Mucosa of stomach (tissue), 1 donor: ENCODE measurements at regions not wholly inside any gene's neighbourhood (a gene's known extent, or its start where the extent isn't known, plus 50 kb on each side); places are given as distances from the start of the nearest gene placed in this dataset.

Source experiments
- H3K27me3 ChIP-seq: one replicate; pipeline ENCODE4 v1.7.0; 2013; ENCODE audit warnings: mild to moderate bottlenecking, low read length; ENCODE audit not compliant: control insufficient read depth, insufficient read depth
- H3K36me3 ChIP-seq: one replicate; pipeline ENCODE4 v1.7.0; 2013; ENCODE audit warnings: low read length; ENCODE audit not compliant: control insufficient read depth, insufficient read depth
- H3K4me1 ChIP-seq: one replicate; pipeline ENCODE4 v1.7.0; 2013; ENCODE audit warnings: mild to moderate bottlenecking, low read length; ENCODE audit not compliant: control insufficient read depth, insufficient read depth
- H3K4me3 ChIP-seq: one replicate; pipeline ENCODE4 v1.7.0; 2013; ENCODE audit warnings: low read length
- H3K9ac ChIP-seq: one replicate; pipeline ENCODE4 v1.7.0; 2013; ENCODE audit warnings: mild to moderate bottlenecking, low read length, moderate library complexity
- H3K9me3 ChIP-seq: one replicate; pipeline ENCODE4 v1.7.0; 2013; ENCODE audit warnings: mild to moderate bottlenecking, low read length, moderate library complexity; ENCODE audit not compliant: control insufficient read depth
- donor health status: Pancreatic carcinoma.

- Histone ChIP-seq H3K36me3 (no peaks in the 10 kb centered on the region), H3K9ac (no peak overlapping the region), H3K9me3 (no peaks in the 10 kb centered on the region), H3K4me1 (no peaks in the 10 kb centered on the region), H3K27me3 (no peaks in the 10 kb centered on the region), H3K4me3 (no peak overlapping the region)
Measured at GRCh38 chr2:146081459-146081858, 1561.5 kb upstream of the ZEB2 start.

DNA sequence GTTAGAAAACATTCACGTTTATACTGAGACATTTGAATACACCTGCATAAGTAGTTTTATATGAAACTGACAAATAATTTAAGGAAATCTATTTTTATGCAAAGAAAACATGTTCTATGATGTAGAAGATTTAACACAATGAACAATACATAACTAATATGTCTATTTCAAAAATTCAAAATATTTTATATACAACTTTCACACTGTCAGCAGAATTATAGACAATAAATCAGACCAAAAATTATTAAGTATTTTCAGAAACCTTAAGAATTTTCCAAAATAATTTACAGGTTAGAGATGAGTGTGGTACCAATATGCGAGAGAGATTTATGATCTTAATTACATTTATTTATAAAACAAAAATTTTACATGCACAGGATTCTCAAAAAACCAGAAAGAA, 1561.0 kb upstream of the ZEB2 start:
- H3K9me3 ChIP-seq = no peaks in the 10 kb centered on the region
- H3K4me3 ChIP-seq = no peak overlapping the region
- no peak overlapping the region for H3K9ac ChIP-seq
- H3K27me3 ChIP-seq = no peaks in the 10 kb centered on the region
- H3K4me1 ChIP-seq = no peaks in the 10 kb centered on the region
- no peaks in the 10 kb centered on the region for H3K36me3 ChIP-seq

- Histone ChIP-seq H3K4me1 (no peaks in the 10 kb centered on the region), H3K9me3 (no peaks in the 10 kb centered on the region), H3K9ac (no peak overlapping the region), H3K4me3 (no peak overlapping the region), H3K36me3 (no peaks in the 10 kb centered on the region), H3K27me3 (no peaks in the 10 kb centered on the region)
Measured at GRCh38 chr2:146079216-146079615, 1559.3 kb upstream of the ZEB2 start.

DNA sequence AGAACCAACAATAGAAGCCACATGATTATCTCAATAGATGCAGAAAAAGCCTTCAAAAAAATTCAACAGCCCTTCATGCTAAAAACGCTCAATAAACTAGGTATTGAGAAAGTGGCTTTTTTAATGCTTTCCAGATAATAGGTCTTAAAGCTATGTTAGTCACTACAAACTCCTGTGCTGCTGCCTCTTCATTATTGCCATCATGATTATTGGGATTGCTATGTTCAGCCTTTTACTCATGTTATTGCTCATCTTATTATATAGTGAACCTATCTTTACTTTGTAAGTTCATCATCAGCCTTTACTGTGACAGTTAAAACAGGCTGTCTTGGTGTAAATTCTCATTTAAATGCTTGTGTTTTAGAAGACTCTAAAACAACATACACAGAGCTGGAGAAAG, 1557.2 kb upstream of the ZEB2 start:
- Histone ChIP-seq H3K27me3 (no peaks in the 10 kb centered on the region), H3K9ac (no peak overlapping the region), H3K36me3 (no peaks in the 10 kb centered on the region), H3K9me3 (no peaks in the 10 kb centered on the region), H3K4me1 (no peaks in the 10 kb centered on the region), H3K4me3 (no peak overlapping the region)

GRCh38 chr2:146068051-146068450, 1548.1 kb upstream of the ZEB2 start:
- Histone ChIP-seq H3K27me3 (no peaks in the 10 kb centered on the region), H3K36me3 (no peaks in the 10 kb centered on the region), H3K4me1 (no peaks in the 10 kb centered on the region), H3K9ac (no peak overlapping the region), H3K4me3 (no peak overlapping the region), H3K9me3 (no peaks in the 10 kb centered on the region)

GRCh38 chr2:146048141-146048540, 1528.2 kb upstream of the ZEB2 start:
- Histone ChIP-seq H3K4me3 (no peak overlapping the region), H3K9me3 (no peaks in the 10 kb centered on the region), H3K36me3 (no peaks in the 10 kb centered on the region), H3K27me3 (no peaks in the 10 kb centered on the region), H3K9ac (no peak overlapping the region), H3K4me1 (no peaks in the 10 kb centered on the region)

DNA sequence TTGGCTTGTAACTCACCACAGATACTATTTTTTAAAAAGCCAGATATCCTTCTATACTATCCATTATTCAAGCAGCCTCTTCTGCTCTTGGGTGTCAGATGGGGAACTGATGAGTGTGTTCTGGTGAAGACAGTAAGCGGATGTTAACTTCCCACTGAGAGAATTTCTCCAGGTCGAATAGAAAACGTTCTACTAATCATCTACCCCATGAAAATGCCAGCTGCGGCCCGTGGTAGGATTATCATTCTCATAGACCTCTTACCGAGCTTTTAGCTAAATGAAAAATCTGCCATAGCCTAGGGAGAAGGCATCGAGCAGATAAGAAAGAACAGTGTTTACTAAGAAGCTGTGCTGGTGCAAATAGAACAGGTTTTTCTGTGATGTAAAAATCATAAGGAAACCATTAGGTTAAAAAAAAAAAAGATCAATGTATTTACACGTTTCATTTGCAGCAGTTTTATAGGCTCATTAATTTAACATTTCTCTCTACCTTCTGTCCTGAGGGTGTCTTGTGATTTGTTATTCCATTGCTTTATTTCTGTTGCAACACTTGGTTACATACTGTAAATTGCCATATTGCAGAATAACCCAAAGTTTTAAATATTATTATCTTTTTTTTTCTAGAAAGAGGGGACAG, 1521.5 kb upstream of the ZEB2 start:
- Histone ChIP-seq H3K27me3 (no peaks in the 10 kb centered on the region), H3K9me3 (no peaks in the 10 kb centered on the region), H3K9ac (no peak overlapping the region), H3K4me1 (no peaks in the 10 kb centered on the region), H3K4me3 (no peak overlapping the region), H3K36me3 (no peaks in the 10 kb centered on the region)

- no peaks in the 10 kb centered on the region for H3K27me3 ChIP-seq
- no peak overlapping the region for H3K9ac ChIP-seq
- no peaks in the 10 kb centered on the region for H3K4me1 ChIP-seq
- H3K4me3 ChIP-seq = no peak overlapping the region
- no peaks in the 10 kb centered on the region for H3K9me3 ChIP-seq
- H3K36me3 ChIP-seq = no peaks in the 10 kb centered on the region
Measured at GRCh38 chr2:146040051-146040450, 1520.1 kb upstream of the ZEB2 start.

- H3K9me3 ChIP-seq = no peaks in the 10 kb centered on the region
- H3K36me3 ChIP-seq = no peaks in the 10 kb centered on the region
- no peaks in the 10 kb centered on the region for H3K27me3 ChIP-seq
Measured at GRCh38 chr2:146038014-146038413, 1518.1 kb upstream of the ZEB2 start.

GRCh38 chr2:146037334-146037870, 1517.5 kb upstream of the ZEB2 start:
- Histone ChIP-seq H3K9me3 (no peaks in the 10 kb centered on the region), H3K27me3 (no peaks in the 10 kb centered on the region), H3K36me3 (no peaks in the 10 kb centered on the region), H3K4me3 (no peak overlapping the region), H3K9ac (no peak overlapping the region), H3K4me1 (no peaks in the 10 kb centered on the region)

More at GRCh38 chr2:146038014-146038413, 1518.1 kb upstream of the ZEB2 start:
- Histone ChIP-seq H3K4me3 (no peak overlapping the region), H3K9ac (no peak overlapping the region), H3K4me1 (no peaks in the 10 kb centered on the region)

DNA sequence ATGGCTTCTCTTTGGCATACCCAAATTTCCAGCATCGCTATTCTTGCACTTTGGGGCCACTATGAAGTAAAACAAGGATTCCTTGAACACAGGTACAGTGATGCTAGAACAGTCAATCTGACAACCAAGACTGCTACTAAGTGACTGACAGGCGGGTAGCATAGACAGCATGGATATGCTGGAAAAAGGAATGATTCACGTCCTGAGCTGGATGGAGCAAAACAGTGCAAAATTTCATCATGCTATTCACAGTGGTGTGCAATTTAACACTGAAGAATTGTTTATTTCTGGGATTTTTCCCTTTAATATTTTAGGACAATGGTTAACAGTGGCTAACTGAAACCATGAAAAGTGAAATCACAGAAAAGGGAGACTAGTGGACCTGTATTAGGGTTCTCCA, 1511.2 kb upstream of the ZEB2 start:
- no peaks in the 10 kb centered on the region for H3K9me3 ChIP-seq
- no peak overlapping the region for H3K4me3 ChIP-seq
- H3K9ac ChIP-seq = no peak overlapping the region
- H3K36me3 ChIP-seq = no peaks in the 10 kb centered on the region
- H3K4me1 ChIP-seq = no peaks in the 10 kb centered on the region
- H3K27me3 ChIP-seq = no peaks in the 10 kb centered on the region

GRCh38 chr2:146027156-146027555, 1507.2 kb upstream of the ZEB2 start:
- H3K9me3 ChIP-seq = no peaks in the 10 kb centered on the region
- H3K36me3 ChIP-seq = no peaks in the 10 kb centered on the region
- H3K27me3 ChIP-seq = no peaks in the 10 kb centered on the region
- no peak overlapping the region for H3K4me3 ChIP-seq
- no peak overlapping the region for H3K9ac ChIP-seq
- no peaks in the 10 kb centered on the region for H3K4me1 ChIP-seq

DNA sequence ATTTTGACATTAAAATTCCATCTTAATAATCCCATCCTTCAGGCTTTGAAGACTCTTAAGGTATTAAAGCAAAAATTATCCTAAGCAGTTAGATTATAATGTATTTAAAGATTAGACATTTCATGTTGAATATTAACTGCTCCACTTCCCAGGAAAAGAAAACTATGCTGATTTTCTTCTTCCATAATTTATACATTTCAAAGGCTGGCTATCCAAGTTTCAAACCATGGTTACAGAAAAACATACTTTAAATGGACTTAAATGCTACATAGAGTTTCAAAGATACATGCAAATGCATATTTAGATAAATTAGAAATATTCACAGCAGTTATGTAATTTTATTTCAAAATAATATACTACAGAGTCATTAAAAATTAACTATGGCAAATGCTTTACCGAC, 1505.6 kb upstream of the ZEB2 start:
- Histone ChIP-seq H3K36me3 (no peaks in the 10 kb centered on the region), H3K4me1 (no peaks in the 10 kb centered on the region), H3K9ac (no peak overlapping the region), H3K9me3 (no peaks in the 10 kb centered on the region), H3K27me3 (no peaks in the 10 kb centered on the region), H3K4me3 (no peak overlapping the region)
